ENCODE measurements at regions not wholly inside any gene's neighbourhood (a gene's known extent, or its start where the extent isn't known, plus 50 kb on each side); places are given as distances from the start of the nearest gene placed in this dataset.

GRCh38 chr17:13346081-13346533 is 255.6 kb downstream of the HS3ST3A1 start:
- H3K27me3 ChIP-seq (ENCODE audit: control insufficient read depth in 2 of 2, insufficient read depth in 2 of 2, low read length in 2 of 2), result no peaks in the 10 kb centered on the region
- H3K4me1 ChIP-seq (ENCODE audit: control insufficient read depth in 2 of 2, insufficient read depth in 2 of 2, low read length in 2 of 2), result no peaks in the 10 kb centered on the region
- no peaks in the 10 kb centered on the region for H3K36me3 ChIP-seq (ENCODE audit: control insufficient read depth in 2 of 2, insufficient read depth in 2 of 2, low read length in 2 of 2)
- no peaks in the 10 kb centered on the region for H3K9me3 ChIP-seq (ENCODE audit: control insufficient read depth in 2 of 2, low read length in 2 of 2)
- H3K4me3 ChIP-seq (ENCODE audit: low read length in 2 of 2), result no peak overlapping the region
- H3K27ac ChIP-seq (ENCODE audit: low read depth in 2 of 2, low read length in 2 of 2), result no peak overlapping the region
- H3K9ac ChIP-seq (ENCODE audit: low read depth in 1 of 2, low read length in 2 of 2), result no peak overlapping the region

DNA sequence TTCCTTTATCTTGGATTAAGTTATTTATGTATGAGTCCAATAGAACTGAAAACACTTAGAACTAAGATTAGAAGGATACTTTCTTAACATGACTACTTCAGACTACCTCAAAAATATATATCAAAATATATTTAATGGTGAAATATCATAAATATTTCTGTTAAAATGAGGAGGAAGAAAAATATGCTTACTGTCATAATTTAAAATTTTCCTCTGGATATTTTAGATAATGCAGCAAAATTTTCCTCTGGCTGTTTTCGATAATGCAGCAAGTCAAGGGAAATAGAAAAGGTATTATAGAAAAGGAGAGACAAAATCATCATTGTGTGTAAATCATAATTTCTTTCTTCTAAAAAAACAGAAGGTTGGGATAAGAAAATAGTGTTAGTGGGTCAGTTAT is 263.3 kb downstream of the HS3ST3A1 start:
- Histone ChIP-seq H3K27ac (ENCODE audit: low read depth in 2 of 2, low read length in 2 of 2) (no peak overlapping the region), H3K9me3 (ENCODE audit: control insufficient read depth in 2 of 2, low read length in 2 of 2) (no peaks in the 10 kb centered on the region), H3K27me3 (ENCODE audit: control insufficient read depth in 2 of 2, insufficient read depth in 2 of 2, low read length in 2 of 2) (no peaks in the 10 kb centered on the region), H3K9ac (ENCODE audit: low read depth in 1 of 2, low read length in 2 of 2) (no peak overlapping the region), H3K4me3 (ENCODE audit: low read length in 2 of 2) (no peak overlapping the region), H3K36me3 (ENCODE audit: control insufficient read depth in 2 of 2, insufficient read depth in 2 of 2, low read length in 2 of 2) (no peaks in the 10 kb centered on the region), H3K4me1 (ENCODE audit: control insufficient read depth in 2 of 2, insufficient read depth in 2 of 2, low read length in 2 of 2) (no peaks in the 10 kb centered on the region)

GRCh38 chr17:13337864-13338371 is 263.8 kb downstream of the HS3ST3A1 start:
- no peaks in the 10 kb centered on the region for H3K27me3 ChIP-seq (ENCODE audit: control insufficient read depth in 2 of 2, insufficient read depth in 2 of 2, low read length in 2 of 2)
- H3K4me3 ChIP-seq (ENCODE audit: low read length in 2 of 2), result peak overlapping the region; percentile 3 to 53
- no peaks in the 10 kb centered on the region for H3K9me3 ChIP-seq (ENCODE audit: control insufficient read depth in 2 of 2, low read length in 2 of 2)
- no peaks in the 10 kb centered on the region for H3K36me3 ChIP-seq (ENCODE audit: control insufficient read depth in 2 of 2, insufficient read depth in 2 of 2, low read length in 2 of 2)
- H3K4me1 ChIP-seq (ENCODE audit: control insufficient read depth in 2 of 2, insufficient read depth in 2 of 2, low read length in 2 of 2), result no peaks in the 10 kb centered on the region
- H3K9ac ChIP-seq (ENCODE audit: low read depth in 1 of 2, low read length in 2 of 2), result peak overlapping the region in 1 of 2 donors; percentile 37
- no peak overlapping the region for H3K27ac ChIP-seq (ENCODE audit: low read depth in 2 of 2, low read length in 2 of 2)

- H3K36me3 ChIP-seq (ENCODE audit: control insufficient read depth in 2 of 2, insufficient read depth in 2 of 2, low read length in 2 of 2), result no peaks in the 10 kb centered on the region
- no peaks in the 10 kb centered on the region for H3K9me3 ChIP-seq (ENCODE audit: control insufficient read depth in 2 of 2, low read length in 2 of 2)
- no peak overlapping the region for H3K27ac ChIP-seq (ENCODE audit: low read depth in 2 of 2, low read length in 2 of 2)
Measured at GRCh38 chr17:13337151-13337550, 264.6 kb downstream of the HS3ST3A1 start.

DNA sequence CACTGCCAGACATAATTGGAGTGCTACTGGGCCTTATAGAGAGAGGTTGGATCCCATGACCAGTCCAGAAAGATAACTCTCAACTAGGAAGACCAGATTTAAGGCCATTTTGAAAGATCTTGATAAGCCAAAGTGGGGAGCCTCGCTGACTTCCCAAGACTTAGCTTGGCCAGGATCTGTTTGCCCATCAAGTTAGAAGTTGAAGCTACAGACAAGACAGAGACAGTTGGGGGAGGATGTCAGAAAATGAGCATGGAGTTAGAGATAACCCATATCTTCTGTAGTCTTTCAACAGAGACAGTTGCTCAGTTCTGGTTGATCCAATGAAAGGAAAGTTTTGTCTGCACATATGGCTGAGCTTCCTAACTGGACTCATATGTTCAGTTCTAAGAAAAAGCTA is 267.4 kb downstream of the HS3ST3A1 start:
- no peaks in the 10 kb centered on the region for H3K27me3 ChIP-seq (ENCODE audit: control insufficient read depth in 2 of 2, insufficient read depth in 2 of 2, low read length in 2 of 2)
- no peaks in the 10 kb centered on the region for H3K9me3 ChIP-seq (ENCODE audit: control insufficient read depth in 2 of 2, low read length in 2 of 2)
- no peaks in the 10 kb centered on the region for H3K36me3 ChIP-seq (ENCODE audit: control insufficient read depth in 2 of 2, insufficient read depth in 2 of 2, low read length in 2 of 2)
- H3K9ac ChIP-seq (ENCODE audit: low read depth in 1 of 2, low read length in 2 of 2), result no peak overlapping the region
- no peak overlapping the region for H3K4me3 ChIP-seq (ENCODE audit: low read length in 2 of 2)
- H3K27ac ChIP-seq (ENCODE audit: low read depth in 2 of 2, low read length in 2 of 2), result no peak overlapping the region
- no peaks in the 10 kb centered on the region for H3K4me1 ChIP-seq (ENCODE audit: control insufficient read depth in 2 of 2, insufficient read depth in 2 of 2, low read length in 2 of 2)

More at GRCh38 chr17:13337151-13337550, 264.6 kb downstream of the HS3ST3A1 start:
- Histone ChIP-seq H3K9ac (ENCODE audit: low read depth in 1 of 2, low read length in 2 of 2) (no peak overlapping the region), H3K4me1 (ENCODE audit: control insufficient read depth in 2 of 2, insufficient read depth in 2 of 2, low read length in 2 of 2) (no peaks in the 10 kb centered on the region), H3K27me3 (ENCODE audit: control insufficient read depth in 2 of 2, insufficient read depth in 2 of 2, low read length in 2 of 2) (no peaks in the 10 kb centered on the region), H3K4me3 (ENCODE audit: low read length in 2 of 2) (no peak overlapping the region)

DNA sequence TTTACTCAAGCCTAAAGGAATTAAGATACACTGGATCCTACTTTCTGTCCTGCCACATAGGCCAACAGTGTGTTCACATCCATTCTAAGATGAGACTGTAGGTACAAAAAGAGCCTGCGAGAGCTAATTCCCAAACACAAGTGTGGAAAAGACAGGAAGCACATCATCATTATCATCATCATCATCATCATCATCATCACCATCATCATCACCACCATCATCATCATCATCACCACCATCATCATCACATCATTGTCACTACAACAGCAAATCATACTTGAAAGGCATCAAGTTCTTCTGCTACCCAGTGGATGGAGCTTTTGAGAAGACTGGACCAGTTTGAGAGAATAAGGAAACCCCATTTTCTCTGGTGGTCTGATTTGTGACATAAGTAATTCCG is 268.1 kb downstream of the HS3ST3A1 start:
- Histone ChIP-seq H3K27ac (ENCODE audit: low read depth in 2 of 2, low read length in 2 of 2) (no peak overlapping the region), H3K27me3 (ENCODE audit: control insufficient read depth in 2 of 2, insufficient read depth in 2 of 2, low read length in 2 of 2) (no peaks in the 10 kb centered on the region), H3K9ac (ENCODE audit: low read depth in 1 of 2, low read length in 2 of 2) (no peak overlapping the region), H3K4me1 (ENCODE audit: control insufficient read depth in 2 of 2, insufficient read depth in 2 of 2, low read length in 2 of 2) (no peaks in the 10 kb centered on the region), H3K9me3 (ENCODE audit: control insufficient read depth in 2 of 2, low read length in 2 of 2) (no peaks in the 10 kb centered on the region), H3K4me3 (ENCODE audit: low read length in 2 of 2) (no peak overlapping the region), H3K36me3 (ENCODE audit: control insufficient read depth in 2 of 2, insufficient read depth in 2 of 2, low read length in 2 of 2) (no peaks in the 10 kb centered on the region)

DNA sequence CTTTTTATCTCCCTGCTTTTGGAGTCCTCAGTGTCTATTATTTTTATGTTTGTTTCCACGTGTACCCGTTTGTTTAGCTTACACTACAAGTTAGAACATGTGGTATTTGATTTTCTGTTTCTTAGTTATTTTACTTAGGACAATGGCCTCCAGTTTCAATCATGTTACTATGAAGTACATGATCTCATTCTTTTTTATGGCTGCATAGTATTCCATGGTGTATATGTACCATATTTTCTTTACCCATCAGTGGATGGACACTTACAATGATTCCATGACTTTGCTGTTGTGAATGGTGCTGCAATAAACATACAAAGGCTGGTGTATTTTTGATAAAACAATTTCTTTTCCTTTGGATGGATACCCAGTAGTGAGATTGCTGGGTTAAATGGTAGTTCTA is 269.5 kb downstream of the HS3ST3A1 start:
- Histone ChIP-seq H3K27ac (ENCODE audit: low read depth in 2 of 2, low read length in 2 of 2) (no peak overlapping the region), H3K4me3 (ENCODE audit: low read length in 2 of 2) (no peak overlapping the region), H3K27me3 (ENCODE audit: control insufficient read depth in 2 of 2, insufficient read depth in 2 of 2, low read length in 2 of 2) (no peaks in the 10 kb centered on the region), H3K9ac (ENCODE audit: low read depth in 1 of 2, low read length in 2 of 2) (no peak overlapping the region), H3K9me3 (ENCODE audit: control insufficient read depth in 2 of 2, low read length in 2 of 2) (no peaks in the 10 kb centered on the region), H3K36me3 (ENCODE audit: control insufficient read depth in 2 of 2, insufficient read depth in 2 of 2, low read length in 2 of 2) (no peaks in the 10 kb centered on the region), H3K4me1 (ENCODE audit: control insufficient read depth in 2 of 2, insufficient read depth in 2 of 2, low read length in 2 of 2) (no peaks in the 10 kb centered on the region)

GRCh38 chr17:13329421-13329820 is 272.3 kb downstream of the HS3ST3A1 start:
- no peaks in the 10 kb centered on the region for H3K27me3 ChIP-seq (ENCODE audit: control insufficient read depth in 2 of 2, insufficient read depth in 2 of 2, low read length in 2 of 2)
- no peak overlapping the region for H3K9ac ChIP-seq (ENCODE audit: low read depth in 1 of 2, low read length in 2 of 2)
- no peaks in the 10 kb centered on the region for H3K9me3 ChIP-seq (ENCODE audit: control insufficient read depth in 2 of 2, low read length in 2 of 2)
- H3K36me3 ChIP-seq (ENCODE audit: control insufficient read depth in 2 of 2, insufficient read depth in 2 of 2, low read length in 2 of 2), result no peaks in the 10 kb centered on the region
- H3K27ac ChIP-seq (ENCODE audit: low read depth in 2 of 2, low read length in 2 of 2), result no peak overlapping the region
- no peak overlapping the region for H3K4me3 ChIP-seq (ENCODE audit: low read length in 2 of 2)
- no peaks in the 10 kb centered on the region for H3K4me1 ChIP-seq (ENCODE audit: control insufficient read depth in 2 of 2, insufficient read depth in 2 of 2, low read length in 2 of 2)

- H3K36me3 ChIP-seq (ENCODE audit: control insufficient read depth in 2 of 2, insufficient read depth in 2 of 2, low read length in 2 of 2), result no peaks in the 10 kb centered on the region
- no peak overlapping the region for H3K9ac ChIP-seq (ENCODE audit: low read depth in 1 of 2, low read length in 2 of 2)
- no peak overlapping the region for H3K27ac ChIP-seq (ENCODE audit: low read depth in 2 of 2, low read length in 2 of 2)
- no peaks in the 10 kb centered on the region for H3K4me1 ChIP-seq (ENCODE audit: control insufficient read depth in 2 of 2, insufficient read depth in 2 of 2, low read length in 2 of 2)
- no peaks in the 10 kb centered on the region for H3K9me3 ChIP-seq (ENCODE audit: control insufficient read depth in 2 of 2, low read length in 2 of 2)
- no peaks in the 10 kb centered on the region for H3K27me3 ChIP-seq (ENCODE audit: control insufficient read depth in 2 of 2, insufficient read depth in 2 of 2, low read length in 2 of 2)
- no peak overlapping the region for H3K4me3 ChIP-seq (ENCODE audit: low read length in 2 of 2)
Measured at GRCh38 chr17:13323990-13324389, 277.7 kb downstream of the HS3ST3A1 start.

GRCh38 chr17:13321951-13322701 is 279.6 kb downstream of the HS3ST3A1 start:
- Histone ChIP-seq H3K4me3 (ENCODE audit: low read length in 2 of 2) (no peak overlapping the region), H3K36me3 (ENCODE audit: control insufficient read depth in 2 of 2, insufficient read depth in 2 of 2, low read length in 2 of 2) (no peaks in the 10 kb centered on the region), H3K9me3 (ENCODE audit: control insufficient read depth in 2 of 2, low read length in 2 of 2) (no peaks in the 10 kb centered on the region), H3K27me3 (ENCODE audit: control insufficient read depth in 2 of 2, insufficient read depth in 2 of 2, low read length in 2 of 2) (no peaks in the 10 kb centered on the region), H3K27ac (ENCODE audit: low read depth in 2 of 2, low read length in 2 of 2) (no peak overlapping the region), H3K9ac (ENCODE audit: low read depth in 1 of 2, low read length in 2 of 2) (no peak overlapping the region), H3K4me1 (ENCODE audit: control insufficient read depth in 2 of 2, insufficient read depth in 2 of 2, low read length in 2 of 2) (no peaks in the 10 kb centered on the region)
